Osteoblast (primary cell): ENCODE measurements at regions not wholly inside any gene's neighbourhood (a gene's known extent, or its start where the extent isn't known, plus 50 kb on each side); places are given as distances from the start of the nearest gene placed in this dataset.

Experiments
- DNase-seq: peaks from one replicate; pipeline ENCODE4 v3.0.0; 2011; ENCODE audit warnings: low spot score, mixed read lengths; ENCODE audit not compliant: insufficient read length; ENCODE audit errors: missing footprints
- H2AFZ ChIP-seq: 2 replicates; pipeline ENCODE4 v1.6.0; 2011; ENCODE audit warnings: mild to moderate bottlenecking, low read length
- H3K27ac ChIP-seq: 2 replicates; pipeline ENCODE4 v1.5.1; 2011; ENCODE audit warnings: mild to moderate bottlenecking, low read depth, low read length, moderate library complexity
- H3K27me3 ChIP-seq: 2 replicates; pipeline ENCODE4 v1.6.0; 2012; ENCODE audit warnings: mild to moderate bottlenecking, control low read depth, inconsistent platforms, low read length, moderate library complexity; ENCODE audit not compliant: insufficient read depth
- H3K36me3 ChIP-seq: 2 replicates; pipeline ENCODE4 v1.5.1; 2011; ENCODE audit warnings: mild to moderate bottlenecking, low read length, control low read depth, moderate library complexity; ENCODE audit not compliant: insufficient read depth
- H3K4me1 ChIP-seq: 2 replicates; pipeline ENCODE4 v1.5.1; 2011; ENCODE audit warnings: mild to moderate bottlenecking, low read length, control low read depth, moderate library complexity; ENCODE audit not compliant: insufficient read depth
- H3K4me2 ChIP-seq: 2 replicates; pipeline ENCODE4 v1.6.0; 2011; ENCODE audit warnings: mild to moderate bottlenecking, low read length; ENCODE audit not compliant: insufficient read depth
- H3K4me3 ChIP-seq: fragments of 200-600 bp; sonication (generic); 3 replicates; pipeline ENCODE4 v1.5.1; 2012; ENCODE audit warnings: mild to moderate bottlenecking, low read length, inconsistent platforms; ENCODE audit not compliant: insufficient read depth
- H3K79me2 ChIP-seq: 2 replicates; pipeline ENCODE4 v1.6.0; 2012; ENCODE audit warnings: mild to moderate bottlenecking, low read length, control low read depth, inconsistent platforms; ENCODE audit not compliant: insufficient read depth
- H3K9me3 ChIP-seq: 2 replicates; pipeline ENCODE4 v1.5.1; 2011; ENCODE audit warnings: low read depth, low read length, control low read depth
- H4K20me1 ChIP-seq: 2 replicates; pipeline ENCODE4 v1.6.0; 2012; ENCODE audit warnings: mild to moderate bottlenecking, low read length, control low read depth; ENCODE audit not compliant: insufficient read depth
- CTCF ChIP-seq: IDR thresholded peaks from 2 replicates; pipeline ENCODE4 v1.5.1; 2011; ENCODE audit warnings: mild to moderate bottlenecking, low read depth, low read length, moderate library complexity; ENCODE audit errors: extremely low read depth

GRCh38 chr4:126954537-126955291, 678.0 kb upstream of the INTU start:
- Histone ChIP-seq H3K4me3 (no peak overlapping the region), H3K27me3 (no peaks in the 10 kb centered on the region), H3K36me3 (no peaks in the 10 kb centered on the region), H3K27ac (no peak overlapping the region), H3K9me3 (no peaks in the 10 kb centered on the region), H3K79me2 (no peaks in the 10 kb centered on the region), H3K4me2 (no peak overlapping the region), H4K20me1 (no peaks in the 10 kb centered on the region), H3K4me1 (no peaks in the 10 kb centered on the region), H2AFZ (no peak overlapping the region)
- DNase-seq, result no peak
- no peak for TF ChIP-seq CTCF

- Histone ChIP-seq H3K4me1 (no peaks in the 10 kb centered on the region), H2AFZ (peak overlapping the region; percentile 17), H3K36me3 (no peaks in the 10 kb centered on the region), H3K4me2 (no peak overlapping the region), H3K9me3 (no peaks in the 10 kb centered on the region), H3K79me2 (no peaks in the 10 kb centered on the region), H3K4me3 (no peak overlapping the region), H4K20me1 (no peaks in the 10 kb centered on the region), H3K27ac (no peak overlapping the region), H3K27me3 (no peaks in the 10 kb centered on the region)
- TF ChIP-seq CTCF, result no peak
- DNase-seq, result no peak
Measured at GRCh38 chr4:126955292-126956183, 677.2 kb upstream of the INTU start.

DNA sequence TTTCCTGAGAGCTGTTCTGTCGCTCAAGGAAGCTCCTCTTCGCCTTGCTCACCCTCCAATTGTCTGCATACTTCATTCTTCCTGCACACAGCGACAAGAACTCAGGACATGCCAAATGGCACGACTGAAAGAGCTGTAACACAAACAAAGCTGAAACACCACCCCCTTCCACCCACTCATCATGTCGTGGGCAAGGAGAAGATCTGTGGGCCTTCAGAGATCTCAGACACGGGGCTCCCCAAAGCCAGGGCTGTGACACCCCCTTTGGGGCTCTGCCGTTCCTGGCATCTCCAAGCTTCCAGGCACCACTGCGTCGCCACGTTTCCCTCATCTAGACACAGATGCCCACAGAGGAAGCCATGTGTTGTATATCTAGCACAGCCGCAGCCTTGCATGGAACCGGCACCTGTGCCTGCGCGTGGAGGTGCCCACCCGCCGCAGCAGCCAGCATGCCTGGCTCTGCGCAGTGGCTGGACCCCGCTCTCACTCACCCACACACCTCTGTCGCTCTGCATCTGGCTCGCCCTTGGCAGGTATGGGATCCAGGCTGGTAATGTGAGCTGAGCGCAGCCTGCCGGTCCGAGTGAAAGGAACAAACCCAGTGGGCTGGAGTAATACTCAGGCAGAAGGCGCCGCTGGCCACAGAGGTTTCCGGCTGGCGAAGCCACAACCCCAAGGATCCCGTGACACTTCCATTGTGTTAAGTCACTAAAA, 676.4 kb upstream of the INTU start:
- Histone ChIP-seq H3K27me3 (no peaks in the 10 kb centered on the region), H3K4me2 (no peak overlapping the region), H2AFZ (peak overlapping the region; percentile 11), H3K9me3 (no peaks in the 10 kb centered on the region), H3K4me1 (no peaks in the 10 kb centered on the region), H3K36me3 (no peaks in the 10 kb centered on the region), H3K27ac (no peak overlapping the region), H3K4me3 (no peak overlapping the region), H3K79me2 (no peaks in the 10 kb centered on the region), H4K20me1 (no peaks in the 10 kb centered on the region)
- TF ChIP-seq CTCF, result no peak
- no peak for DNase-seq
